Pancreas (tissue), 10 donors: ENCODE measurements at regions not wholly inside any gene's neighbourhood (a gene's known extent, or its start where the extent isn't known, plus 50 kb on each side); places are given as distances from the start of the nearest gene placed in this dataset.

ENCODE experiments used
- ATAC-seq, 4 donors: fragments of 200-7000 bp; cut with Tn5 transposase; one replicate each; pipeline versions ENCODE4 v1.8.0 to v1.9.1; 2020; ENCODE audit warnings: mild to moderate bottlenecking in 4 of 4, moderate library complexity in 4 of 4
- DNase-seq, 6 donors: peaks; one replicate each; pipeline ENCODE4 v3.0.0-alpha.2; 2020
- FAIRE-seq: peaks from 2 replicates; lab custom pipeline; 2012; peaks lifted over from hg19 to GRCh38; lab: Jason Lieb, UNC
- H3K27ac ChIP-seq, 4 donors: fragments of 200-600 bp; sonication (generic); 1 replicate in 3 of 4; 2 replicates in 1 of 4; pipeline versions ENCODE4 v1.5.0 to v1.8.0; 2020
- H3K27me3 ChIP-seq, 4 donors: fragments of 200-600 bp; one replicate each; pipeline ENCODE4 v1.8.0; 2021
- H3K36me3 ChIP-seq, 3 donors: fragments of 200-600 bp; sonication (generic) in 1 of 3; one replicate each; pipeline versions ENCODE4 v1.5.0 to v1.8.0; 2020 to 2021
- H3K4me1 ChIP-seq, 3 donors: fragments of 200-600 bp; one replicate each; pipeline ENCODE4 v1.8.0; 2021
- H3K4me3 ChIP-seq, 4 donors: fragments of 200-600 bp; sonication (generic) in 2 of 4; one replicate each; pipeline versions ENCODE4 v1.5.0 to v1.8.0; 2020 to 2021
- H3K9me3 ChIP-seq, 4 donors: fragments of 200-600 bp; one replicate each; pipeline ENCODE4 v1.8.0; 2021
- CTCF ChIP-seq, 4 donors: fragments of 200-600 bp; sonication (generic) in 3 of 4; IDR thresholded peaks; one replicate each; pipeline versions ENCODE4 v1.5.0 to v1.8.0; 2021; ENCODE audit warnings: antibody characterized with exemption in 4 of 4
- WGBS, 2 donors: extraction: QIAGEN DNeasy Blood & Tissue Kit; methylation state at CpG; one replicate each; pipeline ENCODE4 v1.1.7; 2013; 5-methylcytosine and 5-hydroxymethylcytosine counted together
- intact Hi-C, 3 donors: fragments of 100-400 bp; cut with DNase I; formaldehyde crosslinking; loops; one replicate each; pipeline versions ENCODE4 v1.11.1 to v1.14.2; 2022
- donor health status: healthy with polysubstance abuse.
- donor health status: DM: no; HTN: no; CAD: no; lungs with moderate emphysema.
- donor health status: DM: no; HTN: no; CAD: no.
- donor health status: control.
- donor health status: control.
- donor health status: Bipolar disorder and iron deficiency.
- donor health status: DM: yes; HTN: yes; CAD: no.
- donor health status: DM: no; HTN: no; CAD: no.
- donor health status: DM: no; HTN: no; CAD: no.
- donor health status: DM: yes; HTN: yes; CAD: no.

GRCh38 chr5:106290841-106291240 is 1379.9 kb downstream of the EFNA5 start:
- TF ChIP-seq CTCF (IDR thresholded peaks at IDR 0.05) = no peak
- 49 to 95% methylated on average over 1 of the region's 1 CpG for WGBS, 2 donors
- H3K4me3 ChIP-seq = no peak overlapping the region
- H3K27me3 ChIP-seq = no peaks in the 10 kb centered on the region
- H3K9me3 ChIP-seq = no peaks in the 10 kb centered on the region
- H3K4me1 ChIP-seq = no peaks in the 10 kb centered on the region
- no peak for FAIRE-seq
- ATAC-seq = no peak
- intact Hi-C loops = no loop called here
- DNase-seq = no peak
- H3K27ac ChIP-seq = no peak overlapping the region
- no peaks in the 10 kb centered on the region for H3K36me3 ChIP-seq

GRCh38 chr5:106288979-106289378 is 1381.8 kb downstream of the EFNA5 start:
- no peak for DNase-seq
- FAIRE-seq = no peak
- 39 to 50% methylated on average over 3 of the region's 3 CpGs for WGBS, 2 donors
- Histone ChIP-seq H3K4me1 (no peaks in the 10 kb centered on the region), H3K9me3 (no peaks in the 10 kb centered on the region), H3K36me3 (no peaks in the 10 kb centered on the region), H3K4me3 (no peak overlapping the region), H3K27ac (no peak overlapping the region), H3K27me3 (no peaks in the 10 kb centered on the region)
- intact Hi-C loops = no loop called here
- ATAC-seq = no peak
- no peak for TF ChIP-seq CTCF (IDR thresholded peaks at IDR 0.05)

GRCh38 chr5:106277540-106278096 is 1393.1 kb downstream of the EFNA5 start:
- intact Hi-C loops = no loop called here
- FAIRE-seq = no peak
- Histone ChIP-seq H3K9me3 (no peaks in the 10 kb centered on the region), H3K4me1 (no peaks in the 10 kb centered on the region), H3K4me3 (no peak overlapping the region), H3K27ac (no peak overlapping the region), H3K36me3 (no peaks in the 10 kb centered on the region), H3K27me3 (no peaks in the 10 kb centered on the region)
- no peak for DNase-seq
- no peak for TF ChIP-seq CTCF (IDR thresholded peaks at IDR 0.05)
- WGBS, 2 donors = 71 to 78% methylated on average over 3 of the region's 3 CpGs
- no peak for ATAC-seq

GRCh38 chr5:106269252-106269843 is 1401.4 kb downstream of the EFNA5 start:
- WGBS, 2 donors = 40 to 49% methylated on average over 2 of the region's 2 CpGs
- TF ChIP-seq CTCF (IDR thresholded peaks at IDR 0.05) = no peak
- Histone ChIP-seq H3K4me3 (no peak overlapping the region), H3K9me3 (no peaks in the 10 kb centered on the region), H3K27ac (no peak overlapping the region), H3K4me1 (no peaks in the 10 kb centered on the region), H3K36me3 (no peaks in the 10 kb centered on the region), H3K27me3 (no peaks in the 10 kb centered on the region)
- ATAC-seq (no peak), FAIRE-seq (no peak), DNase-seq (no peak)
- intact Hi-C loops = no loop called here

GRCh38 chr5:106267256-106267655 is 1403.5 kb downstream of the EFNA5 start:
- Histone ChIP-seq H3K4me3 (no peak overlapping the region), H3K27me3 (no peaks in the 10 kb centered on the region), H3K36me3 (no peaks in the 10 kb centered on the region), H3K9me3 (no peaks in the 10 kb centered on the region), H3K4me1 (no peaks in the 10 kb centered on the region), H3K27ac (no peak overlapping the region)
- DNase-seq (no peak), FAIRE-seq (no peak), ATAC-seq (no peak)
- WGBS, 2 donors = 51 to 66% methylated on average over 3 of the region's 3 CpGs
- intact Hi-C loops = no loop called here
- TF ChIP-seq CTCF (IDR thresholded peaks at IDR 0.05) = no peak
